ENCODE measurements at regions not wholly inside any gene's neighbourhood (a gene's known extent, or its start where the extent isn't known, plus 50 kb on each side); places are given as distances from the start of the nearest gene placed in this dataset.

- no peak for TF ChIP-seq HDAC2 (IDR thresholded peaks at IDR 0.05; ENCODE audit: borderline replicate concordance in 1 of 2, low read depth in 2 of 2, low read length in 2 of 2)
Observed at GRCh38 chr13:21777166-21777565, 106.3 kb downstream of the FGF9 start (continued).
